Panc1 (cell line): ENCODE measurements at regions not wholly inside any gene's neighbourhood (a gene's known extent, or its start where the extent isn't known, plus 50 kb on each side); places are given as distances from the start of the nearest gene placed in this dataset.

Source experiments
- ATAC-seq: fragments of 200-7000 bp; cut with Tn5 transposase; 2 replicates; pipeline ENCODE4 v1.9.1; 2020; ENCODE audit warnings: mild to moderate bottlenecking, moderate library complexity
- BruUV-seq: library from RNA; stranded (reverse); fragments of 400-500 nt; replicated peaks from 2 replicates; lab custom pipeline; 2021; lab: Mats Ljungman, UMichigan
- CTCF ChIA-PET: fragments of 300-600 bp; sonication (Branson Sonifier 250); formaldehyde crosslinking; loops from one replicate; lab custom pipeline; 2022; ENCODE audit warnings: antibody characterized with exemption; lab: Charles Lee
- POLR2A ChIA-PET: fragments of 300-600 bp; sonication (Branson Sonifier 250); formaldehyde crosslinking; loops from one replicate; lab custom pipeline; 2022; ENCODE audit warnings: antibody characterized with exemption; lab: Charles Lee
- DNase-seq: peaks from one replicate; pipeline ENCODE4 v3.0.0-alpha.2; 2010; ENCODE audit warnings: low read depth, low spot score
- H3K27ac ChIP-seq: 2 replicates; pipeline ENCODE4 v1.5.1; 2011; ENCODE audit warnings: mild to moderate bottlenecking, low read length, inconsistent platforms
- H3K27me3 ChIP-seq: fragments of 200-500 bp; sonication (Bioruptor generic); 2 replicates; pipeline ENCODE4 v1.6.0; 2014; ENCODE audit warnings: low read length, inconsistent platforms; ENCODE audit not compliant: control insufficient read depth, insufficient read depth
- H3K36me3 ChIP-seq: fragments of 200-500 bp; sonication (Bioruptor generic); 2 replicates; pipeline ENCODE4 v1.5.1; 2014; ENCODE audit warnings: inconsistent platforms, mild to moderate bottlenecking, low read length, moderate library complexity; ENCODE audit not compliant: control insufficient read depth, insufficient read depth
- H3K4me1 ChIP-seq: 2 replicates; pipeline ENCODE4 v1.5.1; 2011; ENCODE audit warnings: inconsistent platforms, mild to moderate bottlenecking, low read length, moderate library complexity; ENCODE audit not compliant: control insufficient read depth, insufficient read depth
- H3K4me3 ChIP-seq, 2 experiments: 2 replicates each; pipeline ENCODE4 v1.5.1; 2011 to 2012; ENCODE audit warnings: low read depth in 2 of 2, low read length in 2 of 2, mild to moderate bottlenecking in 2 of 2, inconsistent platforms in 1 of 2, moderate library complexity in 1 of 2
- H3K9me3 ChIP-seq: fragments of 200-500 bp; sonication (Bioruptor generic); 2 replicates; pipeline ENCODE4 v1.5.1; 2014; ENCODE audit warnings: low read depth, mild to moderate bottlenecking, inconsistent platforms, low read length, moderate library complexity; ENCODE audit not compliant: control insufficient read depth, insufficient read depth
- POLR2AphosphoS5 ChIP-seq: IDR thresholded peaks from 2 replicates; pipeline ENCODE4 v1.6.1; 2012; ENCODE audit warnings: mild to moderate bottlenecking, low read depth, low read length, moderate library complexity
- SIN3A ChIP-seq: IDR thresholded peaks from 2 replicates; pipeline ENCODE4 v1.6.1; 2012; ENCODE audit warnings: low read depth, mild to moderate bottlenecking, low read length, moderate library complexity, borderline replicate concordance; ENCODE audit not compliant: insufficient read depth
- TCF7L2 ChIP-seq: IDR thresholded peaks from 2 replicates; pipeline ENCODE4 v1.6.1; 2011; ENCODE audit warnings: mild to moderate bottlenecking, low read depth, low read length, inconsistent platforms
- in situ Hi-C: cut with HindIII; loops from 2 replicates; pipeline ENCODE4 v1.10.0; 2016; ENCODE audit warnings: low sequenced_read_pairs, low pct_unique_long_range_greater_than_20kb
- intact Hi-C: fragments of 100-400 bp; cut with micrococcal nuclease; formaldehyde crosslinking; loops from one replicate; pipeline ENCODE4 v1.10.0; 2022; ENCODE audit not compliant: unreplicated experiment
- TF ChIP-seq, protein P1 (sequence below), 2 experiments: IDR thresholded peaks; 2 replicates each; pipeline ENCODE4 v1.6.1; 2011 to 2012; ENCODE audit warnings: low read depth in 2 of 2, control low read depth in 1 of 2, low read length in 1 of 2, mild to moderate bottlenecking in 1 of 2, moderate library complexity in 1 of 2; ENCODE audit not compliant: insufficient read depth in 1 of 2
- TF ChIP-seq, protein P2 (sequence below): fragments of 450-650 bp; IDR thresholded peaks from 2 replicates; pipeline ENCODE4 v1.5.1; 2017; ENCODE audit warnings: mild to moderate bottlenecking

DNA sequence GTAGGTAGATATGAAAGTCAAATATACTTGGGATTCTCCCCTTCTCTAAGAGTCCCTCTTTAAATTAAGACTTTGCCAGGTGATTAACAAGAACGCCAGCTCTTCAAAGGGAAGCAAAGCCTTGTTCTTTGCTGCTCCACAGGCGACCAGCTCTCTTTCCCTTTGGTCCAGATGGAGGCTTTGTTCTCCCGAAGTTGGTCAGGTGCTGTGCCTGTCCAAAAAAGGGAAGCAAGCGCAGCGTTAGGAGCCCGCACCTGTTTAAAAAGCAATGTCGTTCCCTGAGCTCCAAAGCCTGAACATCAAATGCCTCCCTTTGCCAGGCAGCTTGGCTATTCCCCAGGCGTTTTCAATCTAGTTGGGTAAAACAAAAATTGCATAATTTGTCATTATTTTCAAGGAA, 1913.1 kb upstream of the PIK3C3 start:
- no peak for ATAC-seq
- intact Hi-C loops: no loop called here
- no TSS peak for BruUV-seq

DNA sequence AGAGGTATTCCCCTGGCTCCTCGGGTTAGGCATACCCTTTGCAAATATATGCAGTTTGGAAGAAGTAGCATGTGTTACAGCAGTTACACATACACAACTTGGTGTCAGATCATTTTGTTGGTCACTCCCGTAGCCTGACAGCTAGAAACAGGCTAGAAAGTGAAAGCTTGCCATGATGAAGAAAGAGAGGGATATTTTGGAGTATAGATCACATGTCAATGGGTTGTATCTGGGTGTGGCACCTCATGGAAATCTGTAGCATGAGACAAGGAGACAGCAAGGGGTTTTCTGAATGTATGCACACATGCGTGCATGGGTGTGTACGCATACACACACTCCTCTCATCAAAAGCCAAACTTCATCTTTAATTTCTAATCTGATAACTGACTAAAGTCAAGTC, 1914.5 kb upstream of the PIK3C3 start:
- Histone ChIP-seq H3K4me1 (no peaks in the 10 kb centered on the region), H3K27ac (no peak overlapping the region), H3K9me3 (no peaks in the 10 kb centered on the region), H3K27me3 (no peaks in the 10 kb centered on the region), H3K36me3 (no peaks in the 10 kb centered on the region), H3K4me3 (no peak overlapping the region)
- BruUV-seq: no TSS peak
- DNase-seq: no peak
- in situ Hi-C loops: no loop called here
- CTCF ChIA-PET: no interaction called here
- POLR2A ChIA-PET: no interaction called here
- ATAC-seq: no peak
- intact Hi-C loops: no loop called here
- TF ChIP-seq, protein P1, sequence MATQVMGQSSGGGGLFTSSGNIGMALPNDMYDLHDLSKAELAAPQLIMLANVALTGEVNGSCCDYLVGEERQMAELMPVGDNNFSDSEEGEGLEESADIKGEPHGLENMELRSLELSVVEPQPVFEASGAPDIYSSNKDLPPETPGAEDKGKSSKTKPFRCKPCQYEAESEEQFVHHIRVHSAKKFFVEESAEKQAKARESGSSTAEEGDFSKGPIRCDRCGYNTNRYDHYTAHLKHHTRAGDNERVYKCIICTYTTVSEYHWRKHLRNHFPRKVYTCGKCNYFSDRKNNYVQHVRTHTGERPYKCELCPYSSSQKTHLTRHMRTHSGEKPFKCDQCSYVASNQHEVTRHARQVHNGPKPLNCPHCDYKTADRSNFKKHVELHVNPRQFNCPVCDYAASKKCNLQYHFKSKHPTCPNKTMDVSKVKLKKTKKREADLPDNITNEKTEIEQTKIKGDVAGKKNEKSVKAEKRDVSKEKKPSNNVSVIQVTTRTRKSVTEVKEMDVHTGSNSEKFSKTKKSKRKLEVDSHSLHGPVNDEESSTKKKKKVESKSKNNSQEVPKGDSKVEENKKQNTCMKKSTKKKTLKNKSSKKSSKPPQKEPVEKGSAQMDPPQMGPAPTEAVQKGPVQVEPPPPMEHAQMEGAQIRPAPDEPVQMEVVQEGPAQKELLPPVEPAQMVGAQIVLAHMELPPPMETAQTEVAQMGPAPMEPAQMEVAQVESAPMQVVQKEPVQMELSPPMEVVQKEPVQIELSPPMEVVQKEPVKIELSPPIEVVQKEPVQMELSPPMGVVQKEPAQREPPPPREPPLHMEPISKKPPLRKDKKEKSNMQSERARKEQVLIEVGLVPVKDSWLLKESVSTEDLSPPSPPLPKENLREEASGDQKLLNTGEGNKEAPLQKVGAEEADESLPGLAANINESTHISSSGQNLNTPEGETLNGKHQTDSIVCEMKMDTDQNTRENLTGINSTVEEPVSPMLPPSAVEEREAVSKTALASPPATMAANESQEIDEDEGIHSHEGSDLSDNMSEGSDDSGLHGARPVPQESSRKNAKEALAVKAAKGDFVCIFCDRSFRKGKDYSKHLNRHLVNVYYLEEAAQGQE (IDR thresholded peaks at IDR 0.05; ENCODE audit: insufficient read depth in 1 of 2, low read depth in 2 of 2, low read length in 1 of 2): no peak
- no peak for TF ChIP-seq POLR2AphosphoS5

More for the DNA sequence above, 1913.1 kb upstream of the PIK3C3 start:
- ChIA-PET CTCF (no interaction called here), POLR2A (no interaction called here)
- in situ Hi-C loops: no loop called here
- H3K27ac ChIP-seq: no peak overlapping the region
- no peak overlapping the region for H3K4me3 ChIP-seq
- no peaks in the 10 kb centered on the region for H3K4me1 ChIP-seq
- no peak for DNase-seq
- TF ChIP-seq TCF7L2: no peak
- TF ChIP-seq, protein P1 (IDR thresholded peaks at IDR 0.05; ENCODE audit: insufficient read depth in 1 of 2, low read depth in 2 of 2, low read length in 1 of 2): no peak
- TF ChIP-seq SIN3A: no peak
- no peak for TF ChIP-seq POLR2AphosphoS5
- TF ChIP-seq, protein P2, sequence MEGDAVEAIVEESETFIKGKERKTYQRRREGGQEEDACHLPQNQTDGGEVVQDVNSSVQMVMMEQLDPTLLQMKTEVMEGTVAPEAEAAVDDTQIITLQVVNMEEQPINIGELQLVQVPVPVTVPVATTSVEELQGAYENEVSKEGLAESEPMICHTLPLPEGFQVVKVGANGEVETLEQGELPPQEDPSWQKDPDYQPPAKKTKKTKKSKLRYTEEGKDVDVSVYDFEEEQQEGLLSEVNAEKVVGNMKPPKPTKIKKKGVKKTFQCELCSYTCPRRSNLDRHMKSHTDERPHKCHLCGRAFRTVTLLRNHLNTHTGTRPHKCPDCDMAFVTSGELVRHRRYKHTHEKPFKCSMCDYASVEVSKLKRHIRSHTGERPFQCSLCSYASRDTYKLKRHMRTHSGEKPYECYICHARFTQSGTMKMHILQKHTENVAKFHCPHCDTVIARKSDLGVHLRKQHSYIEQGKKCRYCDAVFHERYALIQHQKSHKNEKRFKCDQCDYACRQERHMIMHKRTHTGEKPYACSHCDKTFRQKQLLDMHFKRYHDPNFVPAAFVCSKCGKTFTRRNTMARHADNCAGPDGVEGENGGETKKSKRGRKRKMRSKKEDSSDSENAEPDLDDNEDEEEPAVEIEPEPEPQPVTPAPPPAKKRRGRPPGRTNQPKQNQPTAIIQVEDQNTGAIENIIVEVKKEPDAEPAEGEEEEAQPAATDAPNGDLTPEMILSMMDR: no peak
- H3K36me3 ChIP-seq: no peaks in the 10 kb centered on the region
- H3K27me3 ChIP-seq: no peaks in the 10 kb centered on the region
- H3K9me3 ChIP-seq: no peaks in the 10 kb centered on the region
